Breast epithelium (tissue), 4 donors: ENCODE measurements at regions not wholly inside any gene's neighbourhood (a gene's known extent, or its start where the extent isn't known, plus 50 kb on each side); places are given as distances from the start of the nearest gene placed in this dataset.

Experiments used
- DNase-seq, 2 donors: peaks; one replicate each; pipeline ENCODE4 v3.0.0-alpha.2; 2019; ENCODE audit warnings: low spot score in 2 of 2
- H3K27ac ChIP-seq, 2 donors: fragments of 200-600 bp; sonication (generic) in 1 of 2; one replicate each; pipeline ENCODE4 v1.5.1; 2016 to 2019; ENCODE audit warnings: mild to moderate bottlenecking in 1 of 2
- H3K27me3 ChIP-seq, 2 donors: fragments of 200-600 bp; sonication (generic) in 1 of 2; one replicate each; pipeline versions ENCODE4 v1.5.1 to v1.6.0; 2017 to 2019; ENCODE audit warnings: control low read depth in 1 of 2, mild to moderate bottlenecking in 1 of 2
- H3K36me3 ChIP-seq: fragments of 200-600 bp; one replicate; pipeline ENCODE4 v1.5.1; 2019
- H3K4me1 ChIP-seq, 2 donors: fragments of 200-600 bp; sonication (generic); one replicate each; pipeline ENCODE4 v1.5.1; 2016 to 2019; ENCODE audit warnings: control low read depth in 1 of 2
- H3K4me3 ChIP-seq, 3 donors: fragments of 200-600 bp; sonication (generic); 1 replicate in 2 of 3; 2 replicates in 1 of 3; pipeline ENCODE4 v1.5.1; 2016 to 2019; ENCODE audit warnings: mild to moderate bottlenecking in 3 of 3, moderate library complexity in 2 of 3
- H3K9me3 ChIP-seq, 2 donors: fragments of 200-600 bp; sonication (generic) in 1 of 2; one replicate each; pipeline ENCODE4 v1.5.1; 2016 to 2019; ENCODE audit warnings: control low read depth in 1 of 2
- CTCF ChIP-seq, 3 donors: fragments of 450-650 bp; IDR thresholded peaks; one replicate each; pipeline ENCODE4 v1.5.1; 2016 to 2017; ENCODE audit warnings: antibody characterized with exemption in 3 of 3, mild to moderate bottlenecking in 3 of 3, moderate library complexity in 3 of 3
- POLR2A ChIP-seq: fragments of 450-650 bp; IDR thresholded peaks from one replicate; pipeline ENCODE4 v1.6.1; 2016; ENCODE audit warnings: antibody characterized with exemption, mild to moderate bottlenecking, moderate library complexity
- POLR2AphosphoS5 ChIP-seq, 3 donors: sonication (generic); formaldehyde crosslinking; IDR thresholded peaks; one replicate each; pipeline ENCODE4 v1.6.1; 2017; ENCODE audit warnings: antibody characterized with exemption in 3 of 3
- intact Hi-C: fragments of 100-400 bp; cut with DNase I; formaldehyde crosslinking; loops from one replicate; pipeline ENCODE4 v1.15.1; 2023; ENCODE audit warnings: low total_unique reads

- TF ChIP-seq CTCF (IDR thresholded peaks at IDR 0.05): no peak
- TF ChIP-seq POLR2A: no peak
- no peak for TF ChIP-seq POLR2AphosphoS5 (IDR thresholded peaks at IDR 0.05)
- Histone ChIP-seq H3K27me3 (no peaks in the 10 kb centered on the region), H3K4me1 (no peaks in the 10 kb centered on the region), H3K9me3 (no peaks in the 10 kb centered on the region), H3K4me3 (no peak overlapping the region), H3K27ac (no peak overlapping the region), H3K36me3 (no peaks in the 10 kb centered on the region)
- no peak for DNase-seq
- intact Hi-C loops: no loop called here
Observed at GRCh38 chr2:139260052-139260430, 479.9 kb upstream of the NXPH2 start.

GRCh38 chr2:139259422-139260051 is 479.3 kb upstream of the NXPH2 start:
- Histone ChIP-seq H3K4me1 (no peaks in the 10 kb centered on the region), H3K36me3 (no peaks in the 10 kb centered on the region), H3K9me3 (no peaks in the 10 kb centered on the region), H3K27ac (no peak overlapping the region), H3K27me3 (no peaks in the 10 kb centered on the region), H3K4me3 (no peak overlapping the region)
- no peak for DNase-seq
- intact Hi-C loops: no loop called here
- no peak for TF ChIP-seq POLR2AphosphoS5 (IDR thresholded peaks at IDR 0.05)
- TF ChIP-seq POLR2A: no peak
- TF ChIP-seq CTCF (IDR thresholded peaks at IDR 0.05): no peak

DNA sequence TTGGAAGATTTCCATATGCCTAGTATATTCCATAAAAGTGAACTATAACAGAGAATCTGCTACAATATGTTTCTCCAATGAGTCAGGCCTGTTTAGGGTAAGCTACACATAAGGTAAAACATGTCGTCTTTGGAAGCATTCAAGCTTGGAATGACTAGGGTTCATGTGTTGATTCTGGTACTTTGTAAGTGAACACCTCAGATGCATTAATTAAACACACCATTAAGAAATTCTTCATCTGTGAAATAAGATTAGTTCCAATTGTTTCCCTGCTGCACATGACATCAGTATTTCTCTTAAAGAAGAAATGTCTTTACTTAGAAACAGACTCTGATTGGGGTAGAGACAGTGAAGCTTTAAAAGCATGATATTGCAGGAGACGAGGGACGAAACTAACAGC is 461.1 kb upstream of the NXPH2 start:
- Histone ChIP-seq H3K27ac (no peak overlapping the region), H3K4me3 (no peak overlapping the region), H3K4me1 (no peaks in the 10 kb centered on the region), H3K36me3 (no peaks in the 10 kb centered on the region), H3K9me3 (no peaks in the 10 kb centered on the region), H3K27me3 (no peaks in the 10 kb centered on the region)
- TF ChIP-seq POLR2AphosphoS5 (IDR thresholded peaks at IDR 0.05) (no peak), POLR2A (no peak), CTCF (IDR thresholded peaks at IDR 0.05) (no peak)
- intact Hi-C loops: no loop called here
- DNase-seq: no peak

GRCh38 chr2:139237023-139237422 is 456.8 kb upstream of the NXPH2 start:
- intact Hi-C loops: no loop called here
- Histone ChIP-seq H3K9me3 (no peaks in the 10 kb centered on the region), H3K4me3 (no peak overlapping the region), H3K36me3 (no peaks in the 10 kb centered on the region), H3K27ac (no peak overlapping the region), H3K4me1 (no peaks in the 10 kb centered on the region), H3K27me3 (no peaks in the 10 kb centered on the region)
- no peak for DNase-seq
- TF ChIP-seq POLR2AphosphoS5 (IDR thresholded peaks at IDR 0.05) (no peak), CTCF (IDR thresholded peaks at IDR 0.05) (no peak), POLR2A (no peak)

DNA sequence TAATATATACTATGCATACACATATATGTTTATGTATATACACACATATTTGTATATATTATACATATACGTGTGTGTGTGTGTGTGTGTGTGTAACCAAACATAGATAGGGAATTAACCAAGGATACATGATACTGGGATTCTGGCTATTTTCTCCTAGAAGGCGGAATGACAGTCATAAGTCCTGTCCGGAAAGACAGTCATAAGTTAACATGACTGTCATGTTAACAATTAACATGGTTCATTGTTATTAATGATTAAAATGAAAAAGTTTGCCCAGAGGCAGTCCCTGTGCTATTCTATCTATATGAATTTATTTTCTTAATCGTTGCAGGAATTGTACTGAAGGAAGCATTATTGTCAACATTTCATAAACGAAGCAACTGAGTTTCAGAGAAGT is 450.7 kb upstream of the NXPH2 start:
- no peaks in the 10 kb centered on the region for H3K36me3 ChIP-seq
- no peaks in the 10 kb centered on the region for H3K4me1 ChIP-seq
- no peaks in the 10 kb centered on the region for H3K27me3 ChIP-seq
- no peak overlapping the region for H3K27ac ChIP-seq
- TF ChIP-seq POLR2A: no peak
- no peak for TF ChIP-seq CTCF (IDR thresholded peaks at IDR 0.05)
- TF ChIP-seq POLR2AphosphoS5 (IDR thresholded peaks at IDR 0.05): no peak
- no peaks in the 10 kb centered on the region for H3K9me3 ChIP-seq
- no peak for DNase-seq
- intact Hi-C loops: no loop called here
- no peak overlapping the region for H3K4me3 ChIP-seq
